ES-I3 (cell line): ENCODE measurements at regions not wholly inside any gene's neighbourhood (a gene's known extent, or its start where the extent isn't known, plus 50 kb on each side); places are given as distances from the start of the nearest gene placed in this dataset.
"Not testable (repeated sequence)": the region's sequence is repeated elsewhere in the genome, so short reads cannot be mapped to it uniquely, and the experiment has no call there.

Experiments used
- H3K36me3 ChIP-seq: 2 replicates; pipeline ENCODE4 v1.6.1; 2013; ENCODE audit warnings: mild to moderate bottlenecking, low read length, control low read depth, moderate library complexity; ENCODE audit not compliant: insufficient read depth
- H3K4me1 ChIP-seq: 2 replicates; pipeline ENCODE4 v1.6.1; 2013; ENCODE audit warnings: mild to moderate bottlenecking, control low read depth, low read length; ENCODE audit not compliant: insufficient read depth
- H3K9ac ChIP-seq: 2 replicates; pipeline ENCODE4 v1.6.1; 2013; ENCODE audit warnings: low read depth, mild to moderate bottlenecking, low read length, moderate library complexity
- H3K9me3 ChIP-seq: 2 replicates; pipeline ENCODE4 v1.6.1; 2013; ENCODE audit warnings: mild to moderate bottlenecking, low read length, moderate library complexity; ENCODE audit not compliant: control insufficient read depth, insufficient read depth

- no peaks in the 10 kb centered on the region for H3K4me1 ChIP-seq
- H3K36me3 ChIP-seq: no peaks in the 10 kb centered on the region
- no peak overlapping the region for H3K9ac ChIP-seq
- no peaks in the 10 kb centered on the region for H3K9me3 ChIP-seq
Observed at GRCh38 chr17:5745111-5745813, 161.0 kb upstream of the NLRP1 start.

- H3K9me3 ChIP-seq: no peaks in the 10 kb centered on the region
- H3K9ac ChIP-seq: no peak overlapping the region
- no peaks in the 10 kb centered on the region for H3K36me3 ChIP-seq
- H3K4me1 ChIP-seq: no peaks in the 10 kb centered on the region
Observed at GRCh38 chr17:5747276-5747675, 163.0 kb upstream of the NLRP1 start.

GRCh38 chr17:5747964-5748363, 163.7 kb upstream of the NLRP1 start:
- H3K36me3 ChIP-seq: no peaks in the 10 kb centered on the region
- no peaks in the 10 kb centered on the region for H3K9me3 ChIP-seq
- H3K9ac ChIP-seq: no peak overlapping the region
- no peaks in the 10 kb centered on the region for H3K4me1 ChIP-seq

GRCh38 chr17:5753421-5753820, 169.1 kb upstream of the NLRP1 start:
- H3K4me1 ChIP-seq: no peaks in the 10 kb centered on the region
- no peaks in the 10 kb centered on the region for H3K36me3 ChIP-seq
- H3K9me3 ChIP-seq: no peaks in the 10 kb centered on the region
- H3K9ac ChIP-seq: no peak overlapping the region

- H3K9ac ChIP-seq: no peak overlapping the region
- no peaks in the 10 kb centered on the region for H3K4me1 ChIP-seq
- H3K36me3 ChIP-seq: no peaks in the 10 kb centered on the region
- H3K9me3 ChIP-seq: no peaks in the 10 kb centered on the region
Observed at GRCh38 chr17:5757314-5757907, 173.1 kb upstream of the NLRP1 start.

GRCh38 chr17:5758651-5759050, 174.3 kb upstream of the NLRP1 start:
- Histone ChIP-seq H3K36me3 (no peaks in the 10 kb centered on the region), H3K9me3 (no peaks in the 10 kb centered on the region)

GRCh38 chr17:5759501-5759925, 175.2 kb upstream of the NLRP1 start:
- Histone ChIP-seq H3K4me1 (no peaks in the 10 kb centered on the region), H3K36me3 (no peaks in the 10 kb centered on the region), H3K9ac (no peak overlapping the region)

More at GRCh38 chr17:5758651-5759050, 174.3 kb upstream of the NLRP1 start:
- Histone ChIP-seq H3K9ac (no peak overlapping the region), H3K4me1 (no peaks in the 10 kb centered on the region)

GRCh38 chr17:5762191-5762590, 177.9 kb upstream of the NLRP1 start:
- Histone ChIP-seq H3K4me1 (no peaks in the 10 kb centered on the region), H3K9me3 (no peaks in the 10 kb centered on the region), H3K36me3 (no peaks in the 10 kb centered on the region), H3K9ac (no peak overlapping the region)

More at GRCh38 chr17:5759501-5759925, 175.2 kb upstream of the NLRP1 start:
- no peaks in the 10 kb centered on the region for H3K9me3 ChIP-seq

GRCh38 chr17:5763595-5764306, 179.4 kb upstream of the NLRP1 start:
- no peaks in the 10 kb centered on the region for H3K4me1 ChIP-seq
- H3K9me3 ChIP-seq: no peaks in the 10 kb centered on the region
- H3K36me3 ChIP-seq: no peaks in the 10 kb centered on the region
- H3K9ac ChIP-seq: no peak overlapping the region

- Histone ChIP-seq H3K4me1 (peaks cover 15% of the 10 kb centered on the region), H3K36me3 (no peaks in the 10 kb centered on the region), H3K9ac (no peak overlapping the region), H3K9me3 (no peaks in the 10 kb centered on the region)
Observed at GRCh38 chr17:5769593-5770354, 185.5 kb upstream of the NLRP1 start.

- H3K4me1 ChIP-seq: peaks cover 15% of the 10 kb centered on the region
- H3K9ac ChIP-seq: peak overlapping the region; percentile 15; the same call in 1 of the 2 replicates
- H3K36me3 ChIP-seq: no peaks in the 10 kb centered on the region
- no peaks in the 10 kb centered on the region for H3K9me3 ChIP-seq
Observed at GRCh38 chr17:5770441-5771270, 186.3 kb upstream of the NLRP1 start.

GRCh38 chr17:5771271-5771577, 186.9 kb upstream of the NLRP1 start:
- not testable (repeated sequence) for H3K9me3 ChIP-seq, H3K36me3 ChIP-seq
- peak overlapping the region; percentile 15; the same call in 1 of the 2 replicates for H3K9ac ChIP-seq
- H3K4me1 ChIP-seq: peaks cover 15% of the 10 kb centered on the region

- not testable (repeated sequence) for H3K9ac ChIP-seq, H3K36me3 ChIP-seq, H3K9me3 ChIP-seq
- H3K4me1 ChIP-seq: peaks cover 15% of the 10 kb centered on the region
Observed at GRCh38 chr17:5772017-5772416, 187.7 kb upstream of the NLRP1 start.

- H3K4me1 ChIP-seq: peaks cover 15% of the 10 kb centered on the region
- no peaks in the 10 kb centered on the region for H3K9me3 ChIP-seq
- H3K9ac ChIP-seq: no peak overlapping the region
- H3K36me3 ChIP-seq: no peaks in the 10 kb centered on the region
Observed at GRCh38 chr17:5772720-5773119, 188.4 kb upstream of the NLRP1 start.
